ENCODE measurements at regions not wholly inside any gene's neighbourhood (a gene's known extent, or its start where the extent isn't known, plus 50 kb on each side); places are given as distances from the start of the nearest gene placed in this dataset.
"Not testable (repeated sequence)": the region's sequence is repeated elsewhere in the genome, so short reads cannot be mapped to it uniquely, and the experiment has no call there.

DNA sequence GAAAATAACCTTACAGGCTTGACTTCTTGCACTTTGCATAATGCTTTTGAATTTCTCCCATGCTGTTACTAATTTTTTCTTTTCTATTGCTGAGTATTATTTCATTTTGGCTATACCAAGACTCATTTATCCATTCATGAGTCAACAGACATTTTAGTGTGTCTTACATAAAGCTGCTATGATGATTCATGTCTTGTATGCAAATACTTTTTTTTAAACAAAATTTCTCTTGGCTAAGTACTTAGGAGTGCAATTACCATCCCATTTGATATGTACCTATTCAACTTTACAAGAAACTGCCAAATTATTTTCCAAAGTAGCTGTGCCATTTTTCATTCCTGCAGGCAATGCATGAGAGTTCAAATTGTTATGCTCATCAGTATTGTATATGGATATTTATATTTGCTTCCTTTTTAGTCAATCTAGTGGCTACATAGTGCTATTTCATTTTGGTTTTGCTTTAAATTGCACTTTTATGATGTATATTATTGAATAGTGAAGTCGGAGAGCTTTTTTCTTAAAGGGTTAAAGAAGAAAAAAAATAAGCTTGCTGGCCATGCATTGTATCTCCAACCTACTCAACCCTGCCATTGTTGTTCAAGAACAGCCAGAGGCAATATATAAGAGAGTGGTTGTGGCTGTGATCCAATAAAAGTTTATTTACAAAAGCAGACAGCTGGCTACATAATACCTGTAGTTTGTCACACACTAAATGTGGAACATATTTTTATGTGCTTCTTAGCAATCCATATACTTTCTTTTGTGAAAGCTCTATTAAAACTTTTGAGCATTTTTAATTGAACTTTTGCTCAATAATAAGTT lies 862.8 kb downstream of the KCNT2 start:
- no peaks in the 10 kb centered on the region for H3K4me1 ChIP-seq (ENCODE audit: insufficient read depth, low read length)
- no peak overlapping the region for H3K9ac ChIP-seq (ENCODE audit: low read length)
- no peak overlapping the region for H3K4me3 ChIP-seq (ENCODE audit: low read depth in 1 of 2, low read length in 2 of 2)
- no peaks in the 10 kb centered on the region for H3K9me3 ChIP-seq (ENCODE audit: low read length)
- no peaks in the 10 kb centered on the region for H3K27me3 ChIP-seq (ENCODE audit: control insufficient read depth in 1 of 2, insufficient read depth in 2 of 2, low read length in 2 of 2)
- no peaks in the 10 kb centered on the region for H3K36me3 ChIP-seq (ENCODE audit: insufficient read depth, low read length)
- H3K27ac ChIP-seq (ENCODE audit: low read depth, low read length) = no peak overlapping the region

DNA sequence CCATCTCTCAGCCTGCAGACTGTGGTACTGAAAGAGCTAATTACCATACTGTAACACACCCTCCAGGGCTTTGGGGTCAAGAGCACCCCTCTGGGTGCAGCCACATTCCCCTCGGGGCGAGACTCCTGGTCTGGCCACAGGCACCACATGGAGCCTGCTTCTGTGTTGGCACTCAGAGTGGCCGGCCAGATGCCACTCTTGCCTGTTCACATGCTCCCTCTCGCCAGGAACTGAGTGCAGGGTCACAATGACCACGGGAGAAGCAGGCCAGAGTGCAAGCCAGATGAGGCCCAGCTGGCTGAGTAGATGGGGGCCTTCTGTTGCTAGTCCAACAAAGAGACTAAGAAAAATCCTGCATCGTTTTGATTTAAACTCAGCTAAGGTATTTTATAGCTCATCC lies 864.0 kb downstream of the KCNT2 start:
- H3K4me1 ChIP-seq (ENCODE audit: insufficient read depth, low read length) = no peaks in the 10 kb centered on the region
- H3K36me3 ChIP-seq (ENCODE audit: insufficient read depth, low read length) = no peaks in the 10 kb centered on the region
- H3K27ac ChIP-seq (ENCODE audit: low read depth, low read length) = no peak overlapping the region
- no peak overlapping the region for H3K9ac ChIP-seq (ENCODE audit: low read length)
- no peaks in the 10 kb centered on the region for H3K9me3 ChIP-seq (ENCODE audit: low read length)
- H3K27me3 ChIP-seq (ENCODE audit: control insufficient read depth in 1 of 2, insufficient read depth in 2 of 2, low read length in 2 of 2) = no peaks in the 10 kb centered on the region
- H3K4me3 ChIP-seq (ENCODE audit: low read depth in 1 of 2, low read length in 2 of 2) = no peak overlapping the region

DNA sequence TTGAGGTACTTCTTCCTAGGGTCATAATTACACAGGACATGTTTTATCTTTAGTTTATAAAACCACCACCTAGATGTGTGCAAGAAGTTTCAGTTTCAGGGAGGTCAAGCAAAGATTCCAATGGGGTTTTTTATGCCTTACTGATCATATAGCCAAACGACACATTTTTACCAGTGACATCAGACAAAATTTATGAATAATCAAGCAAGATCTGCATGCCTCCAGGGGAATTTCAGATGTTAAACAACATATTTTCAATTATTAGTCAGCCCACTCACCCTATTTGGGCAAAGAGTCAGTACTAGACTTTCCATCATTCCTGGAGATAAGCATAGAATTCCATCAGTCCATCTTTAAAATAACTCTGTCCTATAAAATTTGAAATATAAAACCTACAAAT lies 867.4 kb downstream of the KCNT2 start:
- H3K9ac ChIP-seq (ENCODE audit: low read length) = no peak overlapping the region
- no peaks in the 10 kb centered on the region for H3K36me3 ChIP-seq (ENCODE audit: insufficient read depth, low read length)
- H3K4me1 ChIP-seq (ENCODE audit: insufficient read depth, low read length) = no peaks in the 10 kb centered on the region
- H3K4me3 ChIP-seq (ENCODE audit: low read depth in 1 of 2, low read length in 2 of 2) = no peak overlapping the region
- no peaks in the 10 kb centered on the region for H3K27me3 ChIP-seq (ENCODE audit: control insufficient read depth in 1 of 2, insufficient read depth in 2 of 2, low read length in 2 of 2)
- no peak overlapping the region for H3K27ac ChIP-seq (ENCODE audit: low read depth, low read length)
- no peaks in the 10 kb centered on the region for H3K9me3 ChIP-seq (ENCODE audit: low read length)

GRCh38 chr1:195738966-195739650 lies 869.1 kb downstream of the KCNT2 start:
- no peak overlapping the region for H3K27ac ChIP-seq (ENCODE audit: low read depth, low read length)
- no peak overlapping the region for H3K9ac ChIP-seq (ENCODE audit: low read length)
- no peak overlapping the region for H3K4me3 ChIP-seq (ENCODE audit: low read depth in 1 of 2, low read length in 2 of 2)
- no peaks in the 10 kb centered on the region for H3K9me3 ChIP-seq (ENCODE audit: low read length)
- no peaks in the 10 kb centered on the region for H3K36me3 ChIP-seq (ENCODE audit: insufficient read depth, low read length)
- no peaks in the 10 kb centered on the region for H3K4me1 ChIP-seq (ENCODE audit: insufficient read depth, low read length)
- no peaks in the 10 kb centered on the region for H3K27me3 ChIP-seq (ENCODE audit: control insufficient read depth in 1 of 2, insufficient read depth in 2 of 2, low read length in 2 of 2)

- Histone ChIP-seq H3K4me3 (ENCODE audit: low read depth in 1 of 2, low read length in 2 of 2) (no peak overlapping the region), H3K9ac (ENCODE audit: low read length) (no peak overlapping the region), H3K4me1 (ENCODE audit: insufficient read depth, low read length) (no peaks in the 10 kb centered on the region), H3K36me3 (ENCODE audit: insufficient read depth, low read length) (no peaks in the 10 kb centered on the region), H3K27me3 (ENCODE audit: control insufficient read depth in 1 of 2, insufficient read depth in 2 of 2, low read length in 2 of 2) (no peaks in the 10 kb centered on the region), H3K27ac (ENCODE audit: low read depth, low read length) (no peak overlapping the region), H3K9me3 (ENCODE audit: low read length) (no peaks in the 10 kb centered on the region)
These were observed 873.1 kb downstream of the KCNT2 start for GRCh38 chr1:195735140-195735539.

DNA sequence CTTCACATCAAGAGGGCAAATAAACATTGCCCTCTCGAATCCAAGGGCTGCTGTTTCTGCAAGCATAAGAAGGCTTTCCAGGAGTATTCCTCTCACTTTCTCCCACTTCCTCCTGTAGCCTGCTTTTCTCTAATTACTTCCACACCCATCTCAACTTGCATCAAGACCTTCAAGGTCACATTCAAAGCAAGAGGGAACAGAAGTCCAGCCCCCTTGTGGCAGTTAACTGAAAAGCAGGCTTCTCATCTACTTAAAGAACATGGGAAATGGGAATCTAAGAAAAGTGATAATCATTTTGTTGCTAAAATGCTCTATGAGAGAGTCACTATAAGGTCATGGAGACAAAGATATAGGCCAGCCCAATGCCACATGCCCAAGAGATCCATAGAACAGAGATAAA lies 874.4 kb downstream of the KCNT2 start:
- Histone ChIP-seq H3K27ac (ENCODE audit: low read depth, low read length) (no peak overlapping the region), H3K4me3 (ENCODE audit: low read depth in 1 of 2, low read length in 2 of 2) (no peak overlapping the region), H3K9ac (ENCODE audit: low read length) (no peak overlapping the region), H3K27me3 (ENCODE audit: control insufficient read depth in 1 of 2, insufficient read depth in 2 of 2, low read length in 2 of 2) (no peaks in the 10 kb centered on the region), H3K9me3 (ENCODE audit: low read length) (no peaks in the 10 kb centered on the region), H3K36me3 (ENCODE audit: insufficient read depth, low read length) (no peaks in the 10 kb centered on the region), H3K4me1 (ENCODE audit: insufficient read depth, low read length) (no peaks in the 10 kb centered on the region)

GRCh38 chr1:195733408-195733807 lies 874.8 kb downstream of the KCNT2 start:
- H3K4me3 ChIP-seq (ENCODE audit: low read depth in 1 of 2, low read length in 2 of 2) = no peak overlapping the region
- no peak overlapping the region for H3K9ac ChIP-seq (ENCODE audit: low read length)
- H3K9me3 ChIP-seq (ENCODE audit: low read length) = no peaks in the 10 kb centered on the region
- no peaks in the 10 kb centered on the region for H3K36me3 ChIP-seq (ENCODE audit: insufficient read depth, low read length)
- no peaks in the 10 kb centered on the region for H3K27me3 ChIP-seq (ENCODE audit: control insufficient read depth in 1 of 2, insufficient read depth in 2 of 2, low read length in 2 of 2)
- no peaks in the 10 kb centered on the region for H3K4me1 ChIP-seq (ENCODE audit: insufficient read depth, low read length)
- no peak overlapping the region for H3K27ac ChIP-seq (ENCODE audit: low read depth, low read length)

- Histone ChIP-seq H3K9ac (ENCODE audit: low read length) (no peak overlapping the region), H3K27ac (ENCODE audit: low read depth, low read length) (no peak overlapping the region), H3K4me1 (ENCODE audit: insufficient read depth, low read length) (no peaks in the 10 kb centered on the region), H3K27me3 (ENCODE audit: control insufficient read depth in 1 of 2, insufficient read depth in 2 of 2, low read length in 2 of 2) (no peaks in the 10 kb centered on the region), H3K36me3 (ENCODE audit: insufficient read depth, low read length) (no peaks in the 10 kb centered on the region), H3K9me3 (ENCODE audit: low read length) (no peaks in the 10 kb centered on the region), H3K4me3 (ENCODE audit: low read depth in 1 of 2, low read length in 2 of 2) (no peak overlapping the region)
These were observed 876.9 kb downstream of the KCNT2 start for GRCh38 chr1:195731385-195731784.

DNA sequence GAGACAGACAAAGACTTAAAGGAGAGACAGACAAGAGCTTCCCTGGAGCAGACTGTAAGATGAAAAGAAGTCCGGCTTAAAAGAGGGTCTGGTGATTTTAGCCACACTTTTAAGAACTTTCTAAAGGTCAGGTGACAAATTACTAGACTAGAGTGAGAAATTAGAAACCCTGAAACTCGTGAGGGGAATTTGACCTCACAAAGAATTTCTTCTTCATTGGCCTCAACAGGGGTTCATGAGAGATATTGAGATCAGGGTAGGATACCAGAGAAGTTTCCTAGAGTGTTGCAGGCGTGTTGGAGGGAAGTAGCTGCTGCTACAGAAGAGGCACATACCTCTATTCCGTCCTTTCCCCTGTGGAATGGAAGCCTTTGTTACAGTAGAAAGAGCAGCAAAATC lies 884.4 kb downstream of the KCNT2 start:
- Histone ChIP-seq H3K36me3 (ENCODE audit: insufficient read depth, low read length) (no peaks in the 10 kb centered on the region), H3K27ac (ENCODE audit: low read depth, low read length) (no peak overlapping the region), H3K9me3 (ENCODE audit: low read length) (no peaks in the 10 kb centered on the region), H3K4me1 (ENCODE audit: insufficient read depth, low read length) (no peaks in the 10 kb centered on the region), H3K4me3 (ENCODE audit: low read depth in 1 of 2, low read length in 2 of 2) (no peak overlapping the region), H3K27me3 (ENCODE audit: control insufficient read depth in 1 of 2, insufficient read depth in 2 of 2, low read length in 2 of 2) (no peaks in the 10 kb centered on the region), H3K9ac (ENCODE audit: low read length) (no peak overlapping the region)

GRCh38 chr1:195722852-195723795 lies 885.1 kb downstream of the KCNT2 start:
- H3K9me3 ChIP-seq (ENCODE audit: low read length); H3K4me3 ChIP-seq (ENCODE audit: low read depth in 1 of 2, low read length in 2 of 2); H3K9ac ChIP-seq (ENCODE audit: low read length); H3K36me3 ChIP-seq (ENCODE audit: insufficient read depth, low read length); H3K27ac ChIP-seq (ENCODE audit: low read depth, low read length); H3K4me1 ChIP-seq (ENCODE audit: insufficient read depth, low read length); H3K27me3 ChIP-seq (ENCODE audit: control insufficient read depth in 1 of 2, insufficient read depth in 2 of 2, low read length in 2 of 2): not testable (repeated sequence)

GRCh38 chr1:195722146-195722545 lies 886.1 kb downstream of the KCNT2 start:
- H3K36me3 ChIP-seq (ENCODE audit: insufficient read depth, low read length); H3K27me3 ChIP-seq (ENCODE audit: control insufficient read depth in 1 of 2, insufficient read depth in 2 of 2, low read length in 2 of 2); H3K4me3 ChIP-seq (ENCODE audit: low read depth in 1 of 2, low read length in 2 of 2); H3K9ac ChIP-seq (ENCODE audit: low read length); H3K27ac ChIP-seq (ENCODE audit: low read depth, low read length); H3K9me3 ChIP-seq (ENCODE audit: low read length); H3K4me1 ChIP-seq (ENCODE audit: insufficient read depth, low read length): not testable (repeated sequence)

Measured in muscle layer of colon (tissue), 2 donors.